DOHH2 (cell line): ENCODE measurements at regions not wholly inside any gene's neighbourhood (a gene's known extent, or its start where the extent isn't known, plus 50 kb on each side); places are given as distances from the start of the nearest gene placed in this dataset.

ENCODE experiments used
- H3F3A ChIP-seq: fragments of 200-600 bp; sonication (generic), shearing (Covaris generic); 2 replicates; pipeline ENCODE4 v1.6.0; 2016; ENCODE audit warnings: antibody characterized with exemption, mild to moderate bottlenecking; ENCODE audit not compliant: control insufficient read depth, insufficient read depth
- H3K27ac ChIP-seq: fragments of 200-600 bp; sonication (generic); 2 replicates; pipeline ENCODE4 v1.5.1; 2014; ENCODE audit warnings: low read depth, mild to moderate bottlenecking, low read length, moderate library complexity
- H3K27me3 ChIP-seq: fragments of 200-600 bp; sonication (generic); 2 replicates; pipeline ENCODE4 v1.6.1; 2014; ENCODE audit warnings: mild to moderate bottlenecking, low read length, mixed read lengths; ENCODE audit not compliant: control insufficient read depth
- H3K36me3 ChIP-seq: fragments of 200-600 bp; sonication (generic); 2 replicates; pipeline ENCODE4 v1.6.1; 2014; ENCODE audit warnings: mild to moderate bottlenecking, low read length, moderate library complexity, mixed read lengths; ENCODE audit not compliant: control insufficient read depth
- H3K4me1 ChIP-seq: fragments of 200-600 bp; sonication (generic); 2 replicates; pipeline ENCODE4 v1.6.1; 2014; ENCODE audit warnings: mild to moderate bottlenecking, low read length, mixed read lengths; ENCODE audit not compliant: control insufficient read depth
- H3K4me2 ChIP-seq: fragments of 200-600 bp; sonication (generic); 2 replicates; pipeline ENCODE4 v1.6.0; 2014; ENCODE audit warnings: mild to moderate bottlenecking, low read length, moderate library complexity
- H3K4me3 ChIP-seq: fragments of 200-600 bp; sonication (generic); 2 replicates; pipeline ENCODE4 v1.5.1; 2014; ENCODE audit warnings: mild to moderate bottlenecking, low read length, mixed read lengths
- H3K79me2 ChIP-seq: fragments of 200-600 bp; sonication (generic); 2 replicates; pipeline ENCODE4 v1.6.1; 2014; ENCODE audit warnings: mild to moderate bottlenecking, low read length, mixed read lengths; ENCODE audit not compliant: control insufficient read depth
- H3K9me2 ChIP-seq: fragments of 200-600 bp; sonication (generic); replicated peaks from 2 replicates; pipeline ENCODE4 v1.6.1; 2014; ENCODE audit warnings: mild to moderate bottlenecking, low read length, mixed read lengths; ENCODE audit not compliant: control insufficient read depth
- H3K9me3 ChIP-seq: fragments of 200-600 bp; sonication (generic); 2 replicates; pipeline ENCODE4 v1.6.1; 2014; ENCODE audit warnings: antibody characterized with exemption, low read length, mixed read lengths; ENCODE audit not compliant: control insufficient read depth, insufficient read depth
- H4K20me1 ChIP-seq: fragments of 200-600 bp; sonication (generic); 2 replicates; pipeline ENCODE4 v1.6.0; 2014; ENCODE audit warnings: low read depth, mild to moderate bottlenecking, antibody characterized with exemption, low read length, moderate library complexity; ENCODE audit not compliant: control insufficient read depth, insufficient read depth
- CTCF ChIP-seq: fragments of 200-600 bp; sonication (generic); IDR thresholded peaks from one replicate; pipeline ENCODE4 v1.5.1; 2014; ENCODE audit warnings: antibody characterized with exemption, mild to moderate bottlenecking, low read depth, low read length; ENCODE audit not compliant: poor library complexity, severe bottlenecking
- EZH2phosphoT487 ChIP-seq: fragments of 200-600 bp; sonication (generic); IDR thresholded peaks from 2 replicates; pipeline ENCODE4 v1.6.1; 2017; ENCODE audit warnings: borderline replicate concordance, mild to moderate bottlenecking, antibody characterized with exemption, low read length, moderate library complexity, mixed read lengths

GRCh38 chr2:205903549-205904129, 182.3 kb downstream of the INO80D start:
- H3K9me2 ChIP-seq = no peaks in the 10 kb centered on the region
- no peaks in the 10 kb centered on the region for H4K20me1 ChIP-seq
- no peak overlapping the region for H3K4me3 ChIP-seq
- 0 out of 2 replicates have a peak, but pooled peaks cover 3% of the 10 kb centered on the region for H3K27me3 ChIP-seq
- no peaks in the 10 kb centered on the region for H3K9me3 ChIP-seq
- no peak overlapping the region for H3K27ac ChIP-seq
- H3K36me3 ChIP-seq = no peaks in the 10 kb centered on the region
- H3F3A ChIP-seq = no peaks in the 10 kb centered on the region
- H3K4me2 ChIP-seq = no peak overlapping the region
- TF ChIP-seq CTCF (peak; percentile 49), EZH2phosphoT487 (no peak)
- H3K4me1 ChIP-seq = peaks cover 21% of the 10 kb centered on the region
- no peaks in the 10 kb centered on the region for H3K79me2 ChIP-seq

DNA sequence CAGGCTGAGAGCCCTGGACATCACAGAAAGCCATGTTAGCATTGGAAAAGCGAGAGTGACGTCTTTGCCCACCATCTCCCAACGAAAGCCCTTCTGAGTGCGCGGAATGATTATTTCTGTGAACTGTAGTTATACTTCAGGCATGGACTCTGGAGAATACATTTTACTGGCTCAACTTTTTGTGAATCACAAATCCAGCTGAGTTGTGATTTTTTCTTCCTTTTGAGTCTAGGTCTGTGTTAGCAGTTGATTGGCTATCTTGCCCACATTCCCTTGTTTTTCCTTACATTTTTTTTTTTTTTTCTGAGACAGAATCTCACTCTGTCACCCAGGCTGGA, 183.1 kb downstream of the INO80D start:
- Histone ChIP-seq H3K4me2 (no peak overlapping the region), H3K4me1 (peaks cover 21% of the 10 kb centered on the region), H3K27me3 (0 out of 2 replicates have a peak, but pooled peaks cover 3% of the 10 kb centered on the region), H3K9me3 (no peaks in the 10 kb centered on the region), H3K27ac (no peak overlapping the region), H3K79me2 (no peaks in the 10 kb centered on the region), H3K4me3 (no peak overlapping the region), H3K9me2 (no peaks in the 10 kb centered on the region), H3F3A (no peaks in the 10 kb centered on the region), H3K36me3 (no peaks in the 10 kb centered on the region), H4K20me1 (no peaks in the 10 kb centered on the region)
- TF ChIP-seq EZH2phosphoT487 (no peak), CTCF (no peak)

DNA sequence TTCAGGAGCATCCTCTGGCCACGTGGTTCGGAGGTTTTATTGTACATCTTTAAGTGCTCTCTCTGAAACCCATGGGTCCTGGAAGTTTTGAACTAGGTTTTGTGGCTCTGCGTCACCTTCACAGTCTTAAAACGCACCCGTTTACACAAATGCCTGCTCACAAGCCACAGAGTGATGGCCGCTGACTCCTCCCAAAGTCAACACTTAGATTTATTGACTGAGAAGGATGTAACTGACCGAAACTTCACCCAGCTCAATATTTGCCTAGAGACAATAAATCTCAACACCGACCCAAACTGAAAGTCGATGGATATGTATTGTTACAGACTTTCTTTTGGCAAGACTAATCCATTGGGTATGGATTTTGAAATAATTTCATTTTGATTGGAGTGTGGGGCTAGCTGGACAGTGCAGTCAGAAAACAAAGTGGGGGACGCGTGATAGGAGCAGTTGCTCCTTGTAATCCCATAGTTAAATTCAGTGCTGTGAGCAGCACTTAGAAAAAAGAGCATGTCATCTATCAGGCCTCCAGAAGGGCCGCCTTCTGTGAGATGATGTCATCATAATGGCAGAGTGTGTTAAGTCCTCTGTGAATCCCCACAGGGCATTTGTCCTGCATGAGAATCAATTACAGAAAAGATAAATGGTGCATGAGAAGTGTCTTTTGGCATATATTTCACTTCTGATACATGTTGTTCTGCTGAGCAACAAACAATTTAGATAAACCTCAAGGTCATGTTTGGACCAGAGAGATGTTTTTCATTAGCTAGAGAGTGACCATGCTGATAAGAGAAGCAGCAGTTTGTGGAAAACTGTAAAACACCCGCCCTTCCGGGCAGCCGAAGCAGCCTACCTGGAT, 183.7 kb downstream of the INO80D start:
- TF ChIP-seq EZH2phosphoT487 (no peak), CTCF (no peak)
- Histone ChIP-seq H3F3A (no peaks in the 10 kb centered on the region), H3K4me2 (no peak overlapping the region), H3K9me3 (no peaks in the 10 kb centered on the region), H3K36me3 (no peaks in the 10 kb centered on the region), H3K27ac (no peak overlapping the region), H3K79me2 (no peaks in the 10 kb centered on the region), H4K20me1 (no peaks in the 10 kb centered on the region), H3K27me3 (0 out of 2 replicates have a peak, but pooled peaks cover 3% of the 10 kb centered on the region), H3K4me3 (no peak overlapping the region), H3K9me2 (no peaks in the 10 kb centered on the region), H3K4me1 (peaks cover 21% of the 10 kb centered on the region)
